Stimulated activated CD4-positive, alpha-beta T cell treated with anti-CD3 and anti-CD28 coated beads, Interleukin-2, amount 100 ng/mL, for 48 hours (primary cell): ENCODE measurements at regions not wholly inside any gene's neighbourhood (a gene's known extent, or its start where the extent isn't known, plus 50 kb on each side); places are given as distances from the start of the nearest gene placed in this dataset.

Source experiments
- DNase-seq, 2 donors: peaks; one replicate each; pipeline ENCODE4 v3.0.0-alpha.2; 2020

DNA sequence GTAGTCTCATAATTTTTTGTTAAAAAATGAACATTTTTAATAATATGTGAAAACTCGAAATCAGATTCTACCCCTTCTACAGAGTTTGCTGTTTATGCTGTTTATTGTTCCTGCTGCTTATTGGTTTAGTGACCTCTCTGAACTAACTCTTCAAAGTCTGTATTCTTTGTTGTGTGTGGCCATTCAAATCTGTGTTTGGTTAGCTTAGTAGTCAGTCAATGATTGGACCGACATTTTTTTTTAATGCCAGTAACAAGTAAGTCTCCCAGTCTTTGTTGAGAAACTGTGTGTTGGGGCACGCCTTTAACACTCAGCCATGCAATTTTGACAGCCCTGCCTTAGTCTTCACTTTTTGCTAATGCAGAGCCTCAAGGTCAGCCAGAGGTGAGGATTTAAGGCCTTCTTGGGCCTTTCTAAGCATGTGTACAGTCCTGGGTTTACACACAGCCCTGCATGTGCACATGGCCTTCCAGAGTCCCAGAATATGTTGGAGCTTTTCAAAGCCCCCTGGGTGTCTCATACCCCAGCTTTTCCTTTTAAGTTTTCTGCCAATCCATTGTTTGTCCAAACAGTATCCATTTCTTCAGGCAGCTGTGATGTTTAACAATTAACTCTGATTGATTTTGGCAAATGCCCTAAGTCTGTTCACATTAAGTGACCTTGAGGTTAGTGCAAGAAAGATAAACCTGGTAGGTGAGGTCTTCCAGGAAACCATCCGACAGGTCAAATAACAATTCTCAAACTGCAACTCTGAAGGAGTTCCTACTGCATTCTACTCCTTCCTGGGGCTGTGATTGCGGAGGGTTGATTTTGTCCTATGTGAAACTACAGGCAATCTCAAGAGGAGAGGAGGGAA lies 389.3 kb downstream of the PMP22 start:
- no peak for DNase-seq

DNA sequence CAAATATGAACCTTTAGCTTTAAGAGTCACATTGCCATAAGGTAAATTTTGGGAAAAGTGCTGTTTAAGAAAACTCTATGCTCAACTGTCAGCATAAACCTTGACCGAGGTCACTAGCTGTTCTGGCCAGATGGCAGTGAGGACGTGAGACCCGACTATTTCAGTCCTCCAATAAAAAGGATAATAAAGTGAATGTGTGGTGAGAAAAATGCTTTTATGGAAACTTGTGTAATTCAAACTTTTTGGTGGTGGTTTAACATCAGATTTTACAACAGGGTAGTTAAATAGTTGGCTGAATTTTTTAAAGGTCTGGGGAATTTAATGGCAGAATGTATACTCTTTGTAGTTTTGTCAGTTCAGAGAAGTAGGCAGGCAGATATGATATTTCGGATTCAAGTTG lies 391.1 kb downstream of the PMP22 start:
- no peak for DNase-seq

DNA sequence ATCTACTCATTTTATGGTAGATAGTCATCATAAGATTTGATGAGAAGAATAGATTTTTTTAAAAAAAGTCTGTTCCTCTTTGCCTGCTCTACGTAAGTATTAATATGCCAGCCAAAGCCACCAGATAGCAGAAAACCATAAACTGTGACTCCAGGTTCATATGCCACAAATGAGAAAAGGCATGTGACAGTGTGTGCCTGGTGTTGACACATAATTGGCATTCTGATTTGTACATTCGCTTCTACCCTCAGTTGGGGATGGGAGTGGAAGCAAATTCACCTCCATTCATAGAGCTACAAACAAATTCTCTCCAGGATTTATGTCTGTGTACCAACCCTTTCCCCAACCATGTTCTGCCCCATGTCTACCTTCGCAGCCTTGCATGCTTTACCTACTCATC lies 391.6 kb downstream of the PMP22 start:
- no peak for DNase-seq

DNA sequence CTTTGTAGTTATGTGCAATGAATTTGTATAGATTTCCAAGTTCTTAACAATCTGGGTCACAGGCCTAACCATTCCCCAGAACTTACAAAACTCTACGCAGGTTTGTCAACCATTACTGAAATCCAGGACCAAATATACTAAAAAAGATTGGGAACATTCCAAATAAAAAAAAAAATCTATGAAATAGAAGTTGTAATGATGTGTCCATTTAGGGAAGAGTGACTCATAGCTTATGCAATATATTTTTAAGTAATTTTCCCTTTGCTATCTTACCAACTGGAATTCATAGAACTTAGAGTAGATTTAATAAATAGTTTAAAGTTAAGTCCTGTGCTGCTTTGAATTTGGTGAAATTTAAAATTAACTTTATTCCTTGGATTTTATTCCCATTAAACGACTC lies 393.2 kb downstream of the PMP22 start:
- DNase-seq = no peak

DNA sequence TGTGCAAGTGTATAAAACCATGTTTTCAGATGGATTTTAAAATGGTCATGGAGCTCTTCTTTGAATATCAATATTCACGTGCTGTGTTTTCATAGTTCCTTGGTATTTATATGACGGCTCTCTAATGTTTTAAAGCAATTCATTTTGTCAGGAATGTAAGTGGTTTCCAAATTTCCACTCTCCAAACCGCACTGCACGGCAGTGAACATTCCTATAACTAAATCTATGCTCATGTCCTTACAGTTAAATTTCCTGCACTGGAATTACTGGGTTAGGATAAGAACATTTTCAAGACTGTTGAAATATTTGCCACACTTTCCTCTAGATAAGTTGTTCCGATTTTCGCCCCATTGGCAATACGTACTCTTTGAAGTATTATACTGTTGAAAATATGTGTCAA lies 398.9 kb downstream of the PMP22 start:
- no peak for DNase-seq

DNA sequence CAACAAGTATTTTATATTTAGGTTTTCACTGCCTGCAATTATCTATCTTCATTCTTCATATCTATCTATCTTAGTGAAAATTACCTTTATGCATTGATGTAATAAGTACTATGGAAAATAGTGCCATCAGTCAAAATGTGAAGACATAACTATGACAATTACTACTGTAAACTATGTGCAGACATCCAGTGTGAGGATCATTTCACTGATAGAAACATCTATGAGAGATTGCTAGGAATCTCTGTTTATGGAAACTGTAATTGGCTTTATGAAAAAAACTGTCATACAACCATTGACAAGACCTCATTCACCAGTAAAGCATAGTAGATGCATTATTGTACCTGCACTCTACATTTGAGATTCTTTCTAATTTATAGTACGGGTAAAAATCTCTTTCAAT lies 401.0 kb downstream of the PMP22 start:
- no peak for DNase-seq

DNA sequence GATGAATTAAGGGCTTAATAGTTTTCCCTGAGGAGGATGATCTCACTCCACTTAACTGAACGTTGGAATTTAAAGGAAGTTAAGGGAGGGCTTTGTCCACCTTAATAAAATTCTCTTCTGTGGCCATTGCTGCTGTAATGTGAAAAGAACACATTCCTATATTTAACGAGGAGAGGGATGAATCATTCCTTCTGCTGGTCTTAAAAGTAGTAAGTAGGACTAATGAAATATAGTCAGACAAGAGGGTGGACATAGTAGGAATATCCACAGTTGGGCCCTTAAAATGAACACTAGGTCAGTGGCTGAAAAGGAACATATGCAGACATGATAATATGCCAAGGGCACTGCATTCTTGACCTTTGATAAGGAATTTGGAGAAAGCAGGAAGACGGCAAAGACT lies 405.6 kb downstream of the PMP22 start:
- no peak for DNase-seq

DNA sequence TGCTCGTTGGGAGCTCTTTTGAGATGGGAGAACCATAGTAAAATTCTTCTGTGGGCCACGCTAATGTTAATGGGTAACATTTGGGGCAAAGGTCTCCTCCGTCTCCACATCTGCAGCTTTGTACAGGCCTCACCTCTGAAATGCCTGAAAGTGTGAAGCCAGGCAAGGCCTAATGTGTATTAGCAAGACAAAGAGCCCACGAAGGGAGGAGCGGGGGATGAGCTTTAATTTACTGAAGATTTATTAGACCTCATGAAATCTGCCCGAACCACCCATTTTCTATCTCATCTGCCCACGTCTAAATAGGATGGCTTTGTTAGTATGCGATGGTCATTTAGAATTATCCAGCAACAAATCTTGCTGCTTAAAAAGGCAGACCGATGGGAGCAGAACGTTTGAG lies 408.9 kb downstream of the PMP22 start:
- DNase-seq = no peak

DNA sequence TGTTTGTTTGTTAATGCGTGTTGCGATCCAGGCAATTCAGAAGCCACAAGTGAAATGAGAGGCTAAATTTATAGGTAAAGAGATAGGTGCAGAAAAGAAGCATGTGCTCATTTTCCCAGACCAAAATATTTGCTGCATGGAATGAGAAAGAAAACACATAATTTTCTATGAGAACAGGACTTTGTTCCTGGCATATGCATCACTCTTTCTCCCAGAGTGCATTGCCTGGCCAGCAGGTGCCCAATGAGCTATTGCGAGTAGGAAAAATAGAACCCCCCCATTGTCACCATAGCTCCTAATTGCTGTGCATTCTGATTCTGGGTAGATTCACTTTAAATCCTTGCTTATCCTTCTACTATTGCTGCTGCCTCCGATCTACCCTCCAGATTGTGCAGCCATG lies 410.4 kb downstream of the PMP22 start:
- no peak for DNase-seq

DNA sequence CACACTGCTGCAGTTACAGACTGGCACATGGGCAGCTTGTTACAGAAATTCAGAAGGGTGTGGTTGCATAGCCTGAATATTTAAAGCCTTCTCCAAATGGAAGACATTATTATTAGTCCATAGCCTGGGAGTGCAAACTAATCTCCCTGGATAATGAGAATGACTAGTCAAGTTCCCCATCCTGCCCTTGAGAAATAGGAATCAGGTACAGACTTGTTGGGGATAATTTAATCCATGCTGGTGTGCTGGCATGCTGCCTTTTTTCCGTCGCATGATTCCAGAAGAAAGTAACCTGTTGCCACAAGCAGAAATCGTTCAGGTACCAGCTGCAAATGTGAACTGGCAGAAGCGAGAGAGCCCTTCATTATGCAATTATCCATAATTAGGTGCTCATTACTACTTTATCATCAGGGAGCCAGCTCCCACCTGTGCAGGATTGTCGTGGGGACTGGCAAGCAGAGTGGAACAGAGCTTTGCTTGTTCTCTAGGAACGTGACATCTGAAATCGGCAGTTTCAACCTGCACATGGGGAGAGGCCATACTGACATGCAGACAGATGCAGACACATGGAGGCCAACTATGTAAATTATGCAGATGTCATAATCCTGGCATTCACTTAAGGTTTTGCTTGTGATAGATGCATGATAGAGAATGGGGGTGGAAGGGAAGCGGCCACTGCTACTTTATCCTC lies 419.4 kb downstream of the PMP22 start:
- DNase-seq = no peak

DNA sequence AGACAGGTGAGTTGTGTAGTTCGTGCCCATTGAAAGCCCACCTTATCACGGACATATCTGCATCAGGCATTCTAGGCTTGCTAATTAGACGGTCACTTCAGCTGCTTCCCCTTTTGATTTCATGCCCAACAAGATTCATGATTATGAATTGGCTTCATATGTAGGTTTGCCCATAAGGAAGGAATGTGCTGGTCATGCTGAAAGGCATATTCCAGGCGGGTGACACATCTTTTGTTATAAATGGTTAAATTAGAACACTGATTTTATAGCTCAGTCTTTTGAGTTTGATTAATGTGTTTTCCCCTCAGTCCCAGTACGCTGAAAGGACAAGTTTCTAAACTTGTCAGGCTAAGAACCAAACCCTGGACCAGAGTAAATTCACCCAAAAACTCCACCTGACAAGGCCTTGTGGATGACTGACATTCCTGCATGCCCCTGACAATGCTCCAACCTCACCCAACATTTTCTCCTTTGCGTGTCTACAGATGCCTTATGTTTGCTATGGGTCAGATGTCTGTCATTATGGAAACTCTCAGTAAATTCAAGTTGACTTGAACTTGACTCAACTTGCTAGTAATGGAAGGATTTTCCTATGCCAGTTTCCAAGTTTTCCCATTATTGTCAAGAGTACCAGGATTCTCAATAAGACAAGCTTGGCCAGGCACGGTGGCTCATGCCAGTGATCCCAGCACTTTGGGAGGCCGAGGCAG lies 421.9 kb downstream of the PMP22 start:
- DNase-seq = no peak

DNA sequence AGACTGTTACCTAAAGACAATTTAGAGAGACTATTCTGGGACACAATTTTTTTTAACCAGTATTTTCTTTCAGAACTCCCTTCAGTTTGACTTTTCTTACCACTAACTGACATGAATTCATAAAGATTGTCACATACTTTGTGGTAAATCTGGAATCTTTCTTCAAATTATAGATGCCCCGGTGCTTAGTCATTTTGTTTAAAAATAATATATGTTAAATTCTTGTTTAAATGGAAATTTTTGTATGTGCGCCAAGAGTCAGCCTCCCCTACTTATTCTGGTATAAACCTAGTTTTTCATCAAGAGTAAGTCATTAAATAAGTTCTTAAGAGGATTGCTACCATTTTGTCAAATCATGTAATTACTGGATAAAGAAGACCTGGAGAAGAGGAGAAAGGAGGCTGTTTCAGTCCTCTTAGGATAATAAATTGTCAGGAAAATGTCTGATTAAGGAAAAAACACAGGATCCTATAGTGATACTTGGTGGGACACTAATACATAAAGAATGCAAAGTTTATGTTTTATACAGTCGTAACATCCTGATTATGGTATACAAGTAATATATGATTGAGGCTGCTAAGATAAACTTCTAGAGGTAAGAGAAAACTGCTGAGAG lies 424.4 kb downstream of the PMP22 start:
- no peak for DNase-seq

DNA sequence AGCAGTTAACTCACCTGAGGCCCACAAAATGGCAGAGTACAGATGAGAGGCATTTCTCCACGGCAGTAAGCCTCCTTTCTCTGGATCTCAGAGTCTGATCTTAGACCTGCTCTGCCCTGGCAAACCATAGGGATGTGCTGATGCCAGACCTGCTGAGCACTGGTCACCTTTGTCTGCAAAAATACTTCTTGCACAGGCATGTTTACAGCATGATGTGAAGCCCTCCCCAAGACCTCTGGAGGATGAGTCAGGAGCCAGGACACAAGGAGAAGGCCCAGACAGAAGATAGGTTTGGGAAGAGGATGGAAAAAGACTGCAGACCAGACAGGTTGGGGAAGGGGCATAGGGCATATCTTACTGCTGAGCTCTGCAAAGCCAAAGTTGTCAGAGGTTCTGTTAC lies 426.6 kb downstream of the PMP22 start:
- no peak for DNase-seq

DNA sequence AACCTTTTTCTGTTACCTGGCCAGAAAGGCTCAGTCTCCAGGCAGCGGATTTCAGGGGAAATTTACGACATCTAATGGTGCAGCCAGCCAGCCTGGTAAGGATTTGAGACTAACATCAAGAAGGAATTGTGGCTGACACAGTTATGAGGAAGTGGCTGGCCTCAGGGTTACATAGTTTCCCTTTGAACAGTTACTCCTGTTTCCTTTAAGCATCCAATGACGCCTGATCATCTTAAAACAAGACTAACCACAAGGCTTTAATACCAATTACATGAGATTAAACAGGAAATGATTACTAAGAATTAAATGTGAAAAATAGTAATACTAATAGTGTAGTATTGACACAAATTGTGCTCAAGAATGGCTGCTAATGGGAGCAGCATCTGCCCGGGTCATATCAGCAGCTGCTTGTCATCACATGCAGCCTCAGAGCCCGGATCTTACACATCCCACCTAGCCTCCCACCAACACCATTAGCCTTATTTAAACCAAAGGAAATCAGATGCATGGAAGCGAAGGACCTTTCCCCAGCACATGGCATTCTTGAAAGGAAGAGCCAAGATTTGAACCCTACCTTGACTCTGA lies 431.8 kb downstream of the PMP22 start:
- DNase-seq = no peak

DNA sequence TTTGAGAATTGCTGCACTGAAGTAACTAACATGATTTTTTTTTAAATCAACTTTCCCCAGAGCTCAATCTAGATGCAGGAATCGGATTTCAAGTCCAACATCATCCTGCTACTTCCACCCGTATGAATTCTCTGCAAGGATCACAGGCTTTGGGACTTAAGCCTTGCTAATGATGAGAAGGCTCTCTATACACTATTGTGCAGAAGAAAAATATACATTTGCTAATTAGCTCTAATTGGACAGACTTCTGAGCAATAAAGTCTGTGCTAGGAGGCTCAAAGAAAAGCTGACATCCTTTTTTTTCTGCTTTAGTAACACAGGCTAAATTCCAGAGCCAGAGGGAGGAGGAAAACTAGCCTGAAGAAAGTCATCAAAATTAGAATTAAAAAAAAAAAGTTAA lies 433.6 kb downstream of the PMP22 start:
- DNase-seq = no peak

DNA sequence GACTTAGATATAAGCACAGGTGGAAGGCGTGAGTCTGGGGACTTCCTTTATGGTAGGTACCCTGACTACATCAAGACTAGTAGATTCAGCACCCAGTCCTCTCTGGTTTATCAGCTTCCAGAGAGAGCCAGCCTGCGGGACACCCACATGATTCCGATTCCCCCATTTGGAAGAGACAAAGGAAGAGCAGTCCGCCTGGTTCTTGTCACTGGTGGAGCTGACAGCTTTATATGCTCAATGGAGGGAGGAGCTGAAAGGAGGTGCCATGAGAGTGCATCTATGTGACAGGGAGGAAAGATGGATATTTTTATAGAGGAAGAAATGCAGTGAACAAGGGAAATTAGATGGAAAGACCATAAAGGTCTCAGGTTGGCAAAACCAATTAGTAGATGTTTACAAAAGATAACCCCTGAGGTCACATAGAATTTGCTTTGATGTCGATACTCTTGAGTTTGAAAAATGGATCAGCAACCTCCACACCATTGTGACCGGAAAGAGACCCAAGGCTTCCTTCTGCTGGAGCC lies 437.7 kb downstream of the PMP22 start:
- DNase-seq = no peak

DNA sequence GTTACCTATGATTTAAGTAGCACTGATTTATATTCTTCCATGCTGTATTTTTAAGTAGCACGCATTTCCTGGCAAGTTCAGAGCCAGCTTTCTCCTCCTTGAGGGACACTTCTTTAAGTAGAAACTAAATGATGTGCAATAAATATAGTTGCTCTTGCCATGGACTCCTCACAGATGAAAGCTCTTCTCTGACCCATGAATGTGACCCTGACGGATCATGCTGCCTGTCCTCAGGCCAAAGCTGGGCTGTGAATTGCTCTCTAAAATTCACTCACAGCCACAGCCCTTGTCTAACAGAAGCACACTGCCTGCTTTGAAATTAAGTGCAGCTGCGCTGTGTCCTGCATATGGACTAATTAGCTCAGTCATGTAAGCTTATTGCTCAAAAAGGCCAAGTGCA lies 438.8 kb downstream of the PMP22 start:
- DNase-seq = no peak

DNA sequence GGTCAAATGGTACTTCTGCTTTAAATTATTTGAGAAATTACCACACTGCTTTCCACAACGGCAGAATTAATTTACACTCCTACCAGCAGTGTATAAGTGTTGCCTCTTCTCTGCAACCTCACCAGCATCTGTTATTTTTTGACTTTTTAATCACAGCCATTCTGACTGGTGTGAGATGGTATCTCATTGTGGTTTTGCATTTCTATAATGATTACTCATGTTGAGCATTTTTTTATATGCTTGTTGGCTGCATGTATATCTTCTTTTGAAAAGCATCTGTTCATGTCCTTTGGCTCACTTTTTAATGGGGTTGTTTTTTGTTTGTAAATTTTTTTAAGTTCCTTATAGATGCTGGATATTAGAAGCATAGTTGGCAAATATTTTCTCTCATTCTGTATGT lies 446.7 kb downstream of the PMP22 start:
- DNase-seq = no peak

DNA sequence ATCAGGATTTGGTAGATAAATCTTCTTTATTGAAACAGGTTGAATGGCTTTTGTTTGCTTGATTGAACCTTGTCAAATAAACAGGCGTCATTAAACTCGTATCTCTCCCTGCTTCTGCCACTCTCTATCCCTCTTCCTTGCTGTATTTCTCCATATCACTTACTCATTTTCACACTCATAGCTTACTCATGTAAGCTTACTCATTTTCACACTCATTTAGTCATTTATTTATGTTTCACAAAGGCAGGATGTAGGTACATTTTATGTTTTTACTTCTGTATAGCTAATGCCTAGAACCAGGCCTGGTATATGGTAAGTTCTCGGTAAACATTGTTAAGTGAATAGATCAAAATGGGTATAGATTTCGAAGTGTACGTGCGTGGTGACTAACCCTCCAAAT lies 450.0 kb downstream of the PMP22 start:
- no peak for DNase-seq

DNA sequence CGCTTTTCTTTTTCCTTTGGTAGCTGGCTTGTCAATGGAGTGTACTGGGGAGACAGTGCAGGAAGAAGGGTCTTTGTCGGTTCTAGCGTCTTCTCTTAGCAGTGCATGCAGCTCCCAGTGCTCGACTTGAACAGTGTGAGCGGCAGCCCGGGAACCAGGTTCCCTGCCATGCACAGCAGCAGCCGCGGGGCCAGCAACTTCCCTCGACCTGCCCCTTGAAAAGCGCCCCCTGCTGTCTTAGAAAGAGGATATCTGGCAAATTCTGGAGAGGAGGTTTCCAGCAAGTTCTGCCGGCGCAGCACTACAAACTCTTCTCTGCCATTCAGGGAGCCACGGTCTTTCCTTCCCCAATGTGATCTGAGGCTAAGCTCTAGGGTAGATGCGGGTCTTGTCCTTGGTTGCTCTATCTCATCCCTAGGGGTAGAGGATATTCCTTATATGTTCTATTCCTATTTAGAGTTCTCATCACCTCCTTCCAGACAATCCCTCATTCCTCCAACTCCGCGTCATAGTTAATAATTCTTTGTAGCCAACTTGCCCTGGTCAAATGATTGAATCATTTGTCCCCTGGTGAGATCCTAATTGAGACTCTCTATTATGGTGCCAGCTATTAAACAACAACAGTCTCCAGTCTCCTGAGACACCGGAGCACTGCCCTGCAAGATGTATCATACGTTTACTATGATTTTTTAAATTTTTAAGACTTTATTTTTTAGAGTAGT lies 451.3 kb downstream of the PMP22 start:
- DNase-seq = peak in 1 of 2 donors; percentile 18

DNA sequence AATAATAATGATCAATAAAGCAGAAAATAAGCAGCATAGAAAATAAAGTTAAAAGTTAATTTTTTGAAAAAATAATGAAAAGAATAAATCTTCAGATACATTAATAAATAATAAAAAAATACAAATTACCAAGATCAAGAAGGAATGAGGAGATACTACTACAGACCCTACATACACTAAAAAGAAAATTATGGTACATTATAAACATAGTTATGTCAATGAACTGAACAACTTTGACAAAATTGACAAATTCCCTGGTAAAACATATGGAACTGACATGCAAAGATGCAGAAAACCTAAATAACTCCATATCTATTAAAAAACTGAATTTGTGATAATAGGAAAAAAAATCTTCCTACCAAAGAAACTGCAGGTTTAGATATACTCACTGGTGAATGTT lies 456.7 kb downstream of the PMP22 start:
- no peak for DNase-seq

DNA sequence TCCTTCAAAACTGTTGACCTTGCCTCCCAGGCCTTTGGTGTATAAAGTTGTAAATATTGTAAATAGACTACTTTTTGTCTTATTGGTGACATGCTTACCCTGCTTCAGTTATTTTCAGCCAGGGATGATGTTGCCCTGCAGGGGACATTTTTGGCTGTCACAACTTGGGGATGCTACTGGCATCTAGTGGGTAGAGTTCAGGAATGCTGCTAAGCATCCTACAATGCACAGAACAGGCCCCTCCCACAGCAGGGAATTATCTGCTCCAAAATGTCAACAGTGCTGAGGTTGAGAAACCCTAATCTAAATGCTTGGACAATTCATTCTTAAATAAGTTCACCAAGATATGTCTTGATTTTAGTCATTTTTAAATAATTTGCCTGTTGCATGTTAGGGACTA lies 459.8 kb downstream of the PMP22 start:
- DNase-seq = no peak
